DOHH2 (cell line): ENCODE measurements at regions not wholly inside any gene's neighbourhood (a gene's known extent, or its start where the extent isn't known, plus 50 kb on each side); places are given as distances from the start of the nearest gene placed in this dataset.

Experiments used
- CTCF ChIP-seq: fragments of 200-600 bp; sonication (generic); IDR thresholded peaks from one replicate; pipeline ENCODE4 v1.5.1; 2014; ENCODE audit warnings: antibody characterized with exemption, mild to moderate bottlenecking, low read depth, low read length; ENCODE audit not compliant: poor library complexity, severe bottlenecking
- EZH2phosphoT487 ChIP-seq: fragments of 200-600 bp; sonication (generic); IDR thresholded peaks from 2 replicates; pipeline ENCODE4 v1.6.1; 2017; ENCODE audit warnings: borderline replicate concordance, mild to moderate bottlenecking, antibody characterized with exemption, low read length, moderate library complexity, mixed read lengths

DNA sequence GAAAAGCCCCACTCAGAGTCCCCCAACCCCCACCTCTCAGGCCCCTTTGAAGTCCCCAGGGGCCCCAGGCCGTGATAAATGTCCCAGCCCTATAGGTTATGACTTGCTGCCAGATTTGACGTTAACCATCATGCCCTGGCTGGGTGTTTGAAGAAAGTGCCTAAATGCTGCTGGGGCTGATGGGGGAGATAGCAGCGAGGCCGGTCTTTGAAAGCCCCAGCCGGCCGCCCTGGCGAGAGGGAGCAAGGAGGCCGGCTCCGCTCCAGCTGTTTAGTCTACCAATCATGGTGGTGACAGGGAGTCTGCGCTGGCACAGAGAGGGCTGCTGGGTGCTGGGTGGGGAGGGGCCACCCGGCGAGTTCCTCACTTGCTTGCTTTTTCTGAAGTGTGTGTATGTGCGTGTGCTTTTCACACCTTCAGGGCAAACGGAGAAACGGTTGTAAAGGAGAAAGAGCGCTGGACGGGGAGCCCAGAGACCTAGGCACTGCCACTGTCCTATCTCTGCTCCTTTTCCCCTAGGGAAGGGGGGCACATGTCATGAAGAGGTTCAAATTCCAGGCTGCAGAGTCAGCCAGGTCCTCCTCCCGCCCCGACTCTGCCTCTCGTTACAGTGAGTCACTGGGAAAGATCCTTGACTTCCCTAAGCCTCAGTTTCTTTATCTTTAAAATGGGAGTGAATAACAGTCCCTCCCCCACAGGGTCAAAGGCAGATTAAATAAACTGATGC is 126.1 kb upstream of the HAND1 start:
- no peak for TF ChIP-seq CTCF
- TF ChIP-seq EZH2phosphoT487 = no peak
